ENCODE measurements at regions not wholly inside any gene's neighbourhood (a gene's known extent, or its start where the extent isn't known, plus 50 kb on each side); places are given as distances from the start of the nearest gene placed in this dataset.

- no peak for TF ChIP-seq EP300 (conservative IDR thresholded peaks at IDR 0.05; ENCODE audit: poor library complexity, severe bottlenecking)
- no peak for TF ChIP-seq CTCF (IDR thresholded peaks at IDR 0.05; ENCODE audit: poor library complexity, severe bottlenecking)
- no peak for TF ChIP-seq POLR2AphosphoS5 (IDR thresholded peaks at IDR 0.05)
Observed at GRCh38 chr1:60984062-60984799, 98.1 kb upstream of the NFIA start.
